WI38 (cell line): ENCODE measurements at regions not wholly inside any gene's neighbourhood (a gene's known extent, or its start where the extent isn't known, plus 50 kb on each side); places are given as distances from the start of the nearest gene placed in this dataset.

ENCODE experiments used
- H3K4me3 ChIP-seq: 2 replicates; pipeline ENCODE4 v1.5.1; 2011; ENCODE audit warnings: low read depth, mild to moderate bottlenecking, control low read depth, low read length
- TF ChIP-seq, protein P1 (sequence below): IDR thresholded peaks from 2 replicates; pipeline ENCODE4 v1.5.1; 2012; ENCODE audit warnings: low read depth, mild to moderate bottlenecking, control low read depth, low read length

DNA sequence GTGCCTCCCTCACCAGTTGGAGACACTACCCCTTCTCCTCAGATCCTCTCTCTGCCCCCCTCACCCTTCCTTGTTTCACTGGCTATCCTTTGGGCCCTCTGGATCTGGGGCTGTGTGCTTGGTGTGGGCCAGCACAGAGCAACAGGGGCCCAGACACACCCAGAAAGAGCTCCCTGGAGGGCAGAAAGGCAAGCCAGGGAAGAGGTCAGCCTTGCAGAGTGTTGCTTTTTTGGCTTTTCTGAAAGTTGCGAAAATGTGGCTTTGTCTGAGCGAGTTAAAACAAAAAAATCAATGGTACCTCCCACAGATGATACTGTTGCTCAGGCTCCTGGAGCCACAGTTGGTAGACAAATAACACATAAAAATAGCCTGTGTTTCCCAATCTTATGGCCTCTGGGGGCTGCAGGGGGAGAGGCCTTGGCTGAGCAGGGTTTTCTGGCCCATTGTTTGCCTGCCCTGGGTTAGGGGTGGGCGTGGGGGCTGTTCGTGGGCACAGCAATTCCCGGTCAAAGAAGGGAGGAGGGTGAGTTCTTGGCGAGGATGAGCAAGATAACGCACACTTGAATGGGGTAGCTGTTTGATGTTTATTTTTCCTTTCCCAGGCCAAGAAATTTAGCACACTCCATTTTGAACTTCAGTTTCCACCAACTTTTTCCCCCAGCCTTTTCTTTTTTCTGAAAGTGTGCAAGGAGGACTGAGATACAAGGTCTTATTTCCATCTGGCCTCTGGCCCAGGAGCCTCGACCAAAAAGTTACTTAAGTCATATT, 167.0 kb upstream of the HAAO start:
- TF ChIP-seq, protein P1, sequence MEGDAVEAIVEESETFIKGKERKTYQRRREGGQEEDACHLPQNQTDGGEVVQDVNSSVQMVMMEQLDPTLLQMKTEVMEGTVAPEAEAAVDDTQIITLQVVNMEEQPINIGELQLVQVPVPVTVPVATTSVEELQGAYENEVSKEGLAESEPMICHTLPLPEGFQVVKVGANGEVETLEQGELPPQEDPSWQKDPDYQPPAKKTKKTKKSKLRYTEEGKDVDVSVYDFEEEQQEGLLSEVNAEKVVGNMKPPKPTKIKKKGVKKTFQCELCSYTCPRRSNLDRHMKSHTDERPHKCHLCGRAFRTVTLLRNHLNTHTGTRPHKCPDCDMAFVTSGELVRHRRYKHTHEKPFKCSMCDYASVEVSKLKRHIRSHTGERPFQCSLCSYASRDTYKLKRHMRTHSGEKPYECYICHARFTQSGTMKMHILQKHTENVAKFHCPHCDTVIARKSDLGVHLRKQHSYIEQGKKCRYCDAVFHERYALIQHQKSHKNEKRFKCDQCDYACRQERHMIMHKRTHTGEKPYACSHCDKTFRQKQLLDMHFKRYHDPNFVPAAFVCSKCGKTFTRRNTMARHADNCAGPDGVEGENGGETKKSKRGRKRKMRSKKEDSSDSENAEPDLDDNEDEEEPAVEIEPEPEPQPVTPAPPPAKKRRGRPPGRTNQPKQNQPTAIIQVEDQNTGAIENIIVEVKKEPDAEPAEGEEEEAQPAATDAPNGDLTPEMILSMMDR = no peak
- no peak overlapping the region for H3K4me3 ChIP-seq

DNA sequence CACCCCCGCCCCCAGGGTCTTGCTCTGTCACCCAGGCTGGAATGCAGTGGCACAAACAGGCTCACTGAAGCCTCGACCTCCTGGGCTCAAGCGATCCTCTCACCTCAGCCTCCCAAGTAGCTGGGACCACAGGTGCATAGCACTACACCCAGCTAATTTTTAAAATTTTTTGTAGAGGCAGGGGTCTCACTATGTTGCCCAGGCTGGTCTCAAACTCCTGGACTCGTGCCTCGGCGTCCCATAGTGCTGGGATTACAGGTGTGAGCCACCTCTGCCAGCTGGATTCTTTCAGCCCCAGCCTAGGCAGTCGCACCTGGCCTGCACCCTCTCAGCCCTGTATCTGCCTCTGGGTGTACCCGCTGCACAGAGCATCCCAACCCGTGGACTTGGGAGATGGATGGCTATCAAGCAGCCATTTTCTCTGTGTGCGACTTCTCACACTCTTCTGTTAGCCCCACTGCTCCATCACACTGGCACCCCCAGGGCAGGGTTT, 166.4 kb upstream of the HAAO start:
- TF ChIP-seq, protein P1 = no peak
- H3K4me3 ChIP-seq = no peak overlapping the region

DNA sequence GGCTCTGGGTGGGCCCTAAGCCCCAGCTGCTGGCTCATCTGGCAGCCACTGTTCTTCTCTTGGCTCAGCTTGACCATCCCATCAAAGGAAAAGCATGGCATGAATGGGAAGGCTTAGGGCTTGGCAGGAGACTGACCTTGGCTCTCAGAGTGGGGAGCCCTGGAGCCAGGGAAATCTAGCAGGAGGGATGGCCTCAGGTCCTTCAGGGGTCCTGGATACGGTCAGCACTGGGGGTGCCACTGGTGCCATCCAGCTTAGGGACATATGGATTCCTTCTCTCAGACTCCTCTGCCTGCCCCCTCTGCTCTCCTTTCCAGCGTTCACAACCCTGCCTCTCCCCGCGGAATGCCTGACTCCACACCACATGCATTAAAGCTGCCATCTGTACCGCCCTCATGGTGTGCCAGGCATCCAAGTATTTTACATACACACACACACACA, 165.5 kb upstream of the HAAO start:
- no peak overlapping the region for H3K4me3 ChIP-seq
- TF ChIP-seq, protein P1 = no peak

DNA sequence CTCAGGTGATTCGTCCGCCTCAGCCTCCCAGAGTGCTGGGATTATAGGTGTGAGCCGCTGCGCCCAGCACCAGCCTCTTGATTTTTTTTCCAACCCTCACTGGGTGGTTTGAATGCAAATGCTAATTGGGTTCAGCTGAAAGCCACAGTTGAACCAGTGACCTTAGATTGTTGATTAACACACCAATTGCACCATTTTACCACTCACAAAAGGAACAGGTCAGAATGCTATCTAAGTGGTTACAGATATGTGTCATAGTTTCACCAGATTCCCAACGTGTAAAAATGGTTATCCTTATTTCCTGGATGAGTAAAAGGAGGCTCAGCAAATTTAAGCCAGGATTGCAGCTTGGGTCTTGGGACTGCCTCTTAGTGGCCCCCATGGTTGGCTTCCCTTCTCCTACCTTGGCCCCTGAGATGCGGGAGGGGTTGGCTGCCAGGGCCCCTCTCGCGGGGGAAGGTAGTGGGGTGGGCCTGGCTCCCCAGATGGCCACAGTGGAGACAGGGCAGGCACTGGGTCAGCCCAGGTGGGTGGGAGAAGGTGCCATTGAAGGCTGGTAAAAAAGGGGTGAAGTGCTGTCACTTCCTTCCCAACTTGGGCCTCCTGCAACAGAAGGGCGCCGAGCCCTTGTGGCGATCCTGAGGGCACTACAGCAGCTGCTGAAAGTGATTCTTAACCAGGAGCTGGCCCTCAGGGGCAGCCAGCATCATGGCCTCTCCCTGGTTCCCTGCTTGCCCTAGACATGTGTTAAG, 164.9 kb upstream of the HAAO start:
- TF ChIP-seq, protein P1 = no peak
- no peak overlapping the region for H3K4me3 ChIP-seq

DNA sequence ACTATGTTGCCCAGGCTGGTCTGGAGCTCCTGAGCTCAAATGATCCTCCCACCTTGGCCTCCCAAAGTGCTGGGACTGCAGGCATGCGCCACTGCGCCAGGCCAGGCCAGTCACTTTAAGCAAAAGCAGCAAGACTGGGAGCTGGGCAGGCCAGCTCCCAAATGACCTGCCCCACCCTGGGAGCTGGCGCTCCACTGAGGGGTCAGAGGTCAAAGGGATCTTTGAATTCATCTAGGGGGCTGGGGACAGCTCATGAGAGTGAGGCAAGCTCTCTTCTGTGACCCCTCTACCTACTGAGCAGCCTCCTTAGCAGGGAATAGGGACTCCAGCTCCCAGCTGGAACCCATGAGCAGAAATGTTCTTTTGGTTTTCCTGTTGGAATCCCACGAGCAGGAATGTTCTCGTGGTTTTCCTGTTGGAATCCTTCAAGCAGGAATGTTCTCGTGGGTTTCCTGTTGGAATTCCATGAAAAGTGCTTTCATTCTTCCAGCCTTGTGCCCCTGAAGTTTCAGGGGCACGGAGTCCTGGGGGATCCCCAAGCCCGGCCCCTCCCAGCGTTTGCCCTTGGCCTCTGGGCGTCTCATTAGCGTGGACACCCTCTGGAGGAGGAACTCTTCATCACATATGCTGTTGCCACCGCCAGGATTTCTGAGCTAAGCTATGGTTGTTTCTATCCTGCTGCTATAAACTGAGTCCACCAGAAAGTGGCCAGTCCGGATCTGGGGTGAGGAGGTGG, 162.0 kb upstream of the HAAO start:
- TF ChIP-seq, protein P1 = no peak
- H3K4me3 ChIP-seq = no peak overlapping the region

DNA sequence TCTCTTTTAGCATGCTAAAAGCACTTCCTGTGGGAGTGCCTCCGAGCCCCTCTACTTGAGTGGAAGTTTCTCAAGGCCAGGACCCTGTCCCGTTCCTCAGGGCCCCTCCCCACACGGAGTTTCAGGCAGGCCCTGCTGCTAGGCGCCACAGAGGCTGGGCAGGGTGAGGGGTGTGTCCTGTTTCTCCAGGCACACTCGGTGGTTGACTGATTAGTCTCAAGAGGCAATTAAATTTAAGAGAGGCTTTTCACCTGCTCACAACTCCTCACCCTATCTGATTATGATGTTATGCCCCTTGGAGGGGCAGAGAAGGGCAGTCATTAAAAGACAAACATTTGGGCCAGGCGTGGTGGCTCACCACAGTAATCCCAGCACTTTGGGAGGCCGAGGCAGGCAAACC, 160.8 kb upstream of the HAAO start:
- no peak overlapping the region for H3K4me3 ChIP-seq
- TF ChIP-seq, protein P1 = no peak
